ENCODE measurements at regions not wholly inside any gene's neighbourhood (a gene's known extent, or its start where the extent isn't known, plus 50 kb on each side); places are given as distances from the start of the nearest gene placed in this dataset.

DNA sequence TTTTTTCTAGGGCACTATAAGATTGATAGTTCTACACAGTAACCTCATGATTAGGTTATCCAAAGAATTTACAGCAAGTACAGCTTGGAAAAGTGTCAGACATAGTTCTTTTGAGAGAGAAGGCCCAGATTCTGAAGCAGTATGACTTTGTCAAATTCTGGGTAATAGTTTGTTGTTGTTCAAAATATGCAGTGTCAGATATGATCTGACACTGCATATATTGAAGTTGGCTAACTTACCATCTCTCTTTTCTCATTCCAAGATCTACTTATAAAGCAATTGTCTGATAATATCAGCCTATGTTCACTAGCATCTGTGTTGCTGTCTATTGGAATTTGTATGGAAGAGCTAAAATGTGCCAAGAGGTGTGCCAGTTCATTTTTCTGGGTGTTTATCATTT is 160.1 kb downstream of the CTH start:
- no peak for DNase-seq
- Histone ChIP-seq H3K4me1 (no peaks in the 10 kb centered on the region), H3K36me3 (ENCODE audit: low read depth, missing control alignments) (no peaks in the 10 kb centered on the region), H3K4me3 (no peak overlapping the region), H3K27me3 (no peaks in the 10 kb centered on the region), H3K27ac (no peak overlapping the region), H3K9me3 (no peaks in the 10 kb centered on the region)
- TF ChIP-seq, protein P1, sequence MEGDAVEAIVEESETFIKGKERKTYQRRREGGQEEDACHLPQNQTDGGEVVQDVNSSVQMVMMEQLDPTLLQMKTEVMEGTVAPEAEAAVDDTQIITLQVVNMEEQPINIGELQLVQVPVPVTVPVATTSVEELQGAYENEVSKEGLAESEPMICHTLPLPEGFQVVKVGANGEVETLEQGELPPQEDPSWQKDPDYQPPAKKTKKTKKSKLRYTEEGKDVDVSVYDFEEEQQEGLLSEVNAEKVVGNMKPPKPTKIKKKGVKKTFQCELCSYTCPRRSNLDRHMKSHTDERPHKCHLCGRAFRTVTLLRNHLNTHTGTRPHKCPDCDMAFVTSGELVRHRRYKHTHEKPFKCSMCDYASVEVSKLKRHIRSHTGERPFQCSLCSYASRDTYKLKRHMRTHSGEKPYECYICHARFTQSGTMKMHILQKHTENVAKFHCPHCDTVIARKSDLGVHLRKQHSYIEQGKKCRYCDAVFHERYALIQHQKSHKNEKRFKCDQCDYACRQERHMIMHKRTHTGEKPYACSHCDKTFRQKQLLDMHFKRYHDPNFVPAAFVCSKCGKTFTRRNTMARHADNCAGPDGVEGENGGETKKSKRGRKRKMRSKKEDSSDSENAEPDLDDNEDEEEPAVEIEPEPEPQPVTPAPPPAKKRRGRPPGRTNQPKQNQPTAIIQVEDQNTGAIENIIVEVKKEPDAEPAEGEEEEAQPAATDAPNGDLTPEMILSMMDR (IDR thresholded peaks at IDR 0.05), result no peak
- no peak for TF ChIP-seq POLR2A (IDR thresholded peaks at IDR 0.05)
- intact Hi-C loops (cut with DNase I; ENCODE audit: low total_unique reads), result no loop called here

- WGBS, 2 donors, result 98 to 100% methylated on average over 2 of the region's 2 CpGs
- H3K36me3 ChIP-seq (ENCODE audit: low read depth, missing control alignments), result no peaks in the 10 kb centered on the region
- no peaks in the 10 kb centered on the region for H3K4me1 ChIP-seq
- no peak for DNase-seq
- no peak overlapping the region for H3K27ac ChIP-seq
- no peaks in the 10 kb centered on the region for H3K9me3 ChIP-seq
- H3K27me3 ChIP-seq, result no peaks in the 10 kb centered on the region
- TF ChIP-seq, protein P1 (IDR thresholded peaks at IDR 0.05), result no peak
- TF ChIP-seq POLR2A (IDR thresholded peaks at IDR 0.05), result no peak
- intact Hi-C loops (cut with DNase I; ENCODE audit: low total_unique reads), result no loop called here
- no peak overlapping the region for H3K4me3 ChIP-seq
These were observed 162.3 kb downstream of the CTH start for GRCh38 chr1:70573317-70573843.

DNA sequence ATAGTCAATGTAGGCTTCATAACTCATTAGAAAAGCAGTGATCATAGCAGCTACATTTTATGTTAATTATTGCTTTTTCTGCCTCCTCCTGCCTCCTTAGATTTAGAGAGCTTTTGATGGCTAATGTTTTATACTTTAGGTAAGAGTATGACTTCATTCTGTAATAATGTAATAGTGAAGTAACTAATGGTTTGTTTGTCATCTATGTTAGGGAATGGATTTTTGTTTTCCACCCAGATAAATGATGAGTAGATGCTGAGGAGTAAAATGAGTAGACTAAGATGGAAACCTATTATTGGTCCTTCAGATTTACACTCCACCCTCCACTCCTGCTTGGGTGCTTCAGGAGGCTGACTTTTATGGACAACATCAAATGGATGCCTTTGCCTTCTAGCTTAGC is 170.6 kb downstream of the CTH start:
- Histone ChIP-seq H3K27ac (no peak overlapping the region), H3K4me3 (no peak overlapping the region)
- DNase-seq, result no peak

DNA sequence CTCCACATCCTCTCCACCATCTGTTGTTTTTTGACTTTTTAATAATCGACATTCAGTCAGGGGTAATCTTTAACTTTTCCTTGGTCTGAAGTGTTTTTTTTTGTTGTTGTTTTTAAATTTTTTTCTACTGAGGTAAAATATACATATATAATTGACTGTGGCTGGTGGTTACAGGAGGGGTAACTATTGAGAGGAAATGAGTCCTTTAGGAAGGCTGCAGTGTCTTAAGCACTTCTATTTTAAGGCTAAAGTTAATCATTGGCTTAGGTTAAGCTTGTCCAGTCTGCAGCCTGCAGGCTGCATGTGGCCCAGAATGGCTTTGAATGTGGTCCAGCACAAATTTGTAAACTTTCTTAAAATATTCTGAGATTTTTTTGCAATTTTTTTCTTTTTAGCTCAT is 172.5 kb downstream of the CTH start:
- Histone ChIP-seq H3K36me3 (ENCODE audit: low read depth, missing control alignments) (no peaks in the 10 kb centered on the region), H3K4me3 (no peak overlapping the region), H3K27ac (no peak overlapping the region), H3K27me3 (no peaks in the 10 kb centered on the region), H3K9me3 (no peaks in the 10 kb centered on the region), H3K4me1 (no peaks in the 10 kb centered on the region)
- intact Hi-C loops (cut with DNase I; ENCODE audit: low total_unique reads), result no loop called here
- DNase-seq, result no peak
- TF ChIP-seq, protein P1 (IDR thresholded peaks at IDR 0.05), result no peak
- TF ChIP-seq POLR2A (IDR thresholded peaks at IDR 0.05), result no peak
- 88 to 90% methylated on average over 1 of the region's 1 CpG for WGBS, 2 donors

More for the DNA sequence above, 170.6 kb downstream of the CTH start:
- Histone ChIP-seq H3K27me3 (no peaks in the 10 kb centered on the region), H3K36me3 (ENCODE audit: low read depth, missing control alignments) (no peaks in the 10 kb centered on the region), H3K4me1 (no peaks in the 10 kb centered on the region), H3K9me3 (no peaks in the 10 kb centered on the region)
- TF ChIP-seq, protein P1 (IDR thresholded peaks at IDR 0.05), result no peak
- TF ChIP-seq POLR2A (IDR thresholded peaks at IDR 0.05), result no peak
- intact Hi-C loops (cut with DNase I; ENCODE audit: low total_unique reads), result no loop called here

- Histone ChIP-seq H3K27ac (no peak overlapping the region), H3K4me1 (no peaks in the 10 kb centered on the region), H3K27me3 (no peaks in the 10 kb centered on the region), H3K9me3 (no peaks in the 10 kb centered on the region), H3K4me3 (no peak overlapping the region), H3K36me3 (ENCODE audit: low read depth, missing control alignments) (no peaks in the 10 kb centered on the region)
- intact Hi-C loops (cut with DNase I; ENCODE audit: low total_unique reads), result no loop called here
- WGBS, 2 donors, result 64 to 75% methylated on average over 1 of the region's 1 CpG
- DNase-seq, result no peak
- no peak for TF ChIP-seq POLR2A (IDR thresholded peaks at IDR 0.05)
- TF ChIP-seq, protein P1 (IDR thresholded peaks at IDR 0.05), result no peak
These were observed 175.0 kb downstream of the CTH start for GRCh38 chr1:70586046-70586445.
